ENCODE measurements at regions not wholly inside any gene's neighbourhood (a gene's known extent, or its start where the extent isn't known, plus 50 kb on each side); places are given as distances from the start of the nearest gene placed in this dataset.
A peak's percentile ranks its signal among the peaks of the same experiment; 100 is the strongest.

DNA sequence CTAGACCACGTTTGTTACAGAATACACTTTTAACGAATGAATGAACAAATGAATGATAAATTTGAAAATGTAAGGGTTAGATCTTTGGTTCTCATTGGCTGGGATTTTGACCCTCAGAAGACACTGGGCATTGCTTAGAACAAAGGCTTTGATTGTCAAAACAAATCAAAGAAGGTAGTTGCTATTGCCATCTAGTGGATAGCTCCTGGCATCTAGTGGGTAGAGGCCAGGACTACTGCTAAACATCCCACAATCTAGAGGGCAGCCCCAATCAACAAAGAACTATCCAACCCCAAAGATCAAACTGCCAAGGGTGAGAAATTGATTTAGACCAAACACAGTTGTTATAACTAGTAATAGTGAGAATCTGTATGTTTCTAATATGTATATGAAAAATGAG is 552.3 kb downstream of the KCNJ3 start:
- H3K9me3 Mint-ChIP-seq (ENCODE audit: unreplicated experiment), result no peaks in the 10 kb centered on the region
- H3K36me3 Mint-ChIP-seq (ENCODE audit: low read depth, unreplicated experiment), result no peaks in the 10 kb centered on the region
- no peak for TF ChIP-seq CTCF (IDR thresholded peaks at IDR 0.05; ENCODE audit: unreplicated experiment)
- no peak for DNase-seq (ENCODE audit: low spot score)
- no peaks in the 10 kb centered on the region for H3K4me1 Mint-ChIP-seq (ENCODE audit: unreplicated experiment)
- H3K27ac Mint-ChIP-seq (ENCODE audit: unreplicated experiment), result no peak overlapping the region
- no peak overlapping the region for H3K4me3 Mint-ChIP-seq (ENCODE audit: unreplicated experiment)
- H3K27me3 Mint-ChIP-seq (ENCODE audit: unreplicated experiment), result no peaks in the 10 kb centered on the region

DNA sequence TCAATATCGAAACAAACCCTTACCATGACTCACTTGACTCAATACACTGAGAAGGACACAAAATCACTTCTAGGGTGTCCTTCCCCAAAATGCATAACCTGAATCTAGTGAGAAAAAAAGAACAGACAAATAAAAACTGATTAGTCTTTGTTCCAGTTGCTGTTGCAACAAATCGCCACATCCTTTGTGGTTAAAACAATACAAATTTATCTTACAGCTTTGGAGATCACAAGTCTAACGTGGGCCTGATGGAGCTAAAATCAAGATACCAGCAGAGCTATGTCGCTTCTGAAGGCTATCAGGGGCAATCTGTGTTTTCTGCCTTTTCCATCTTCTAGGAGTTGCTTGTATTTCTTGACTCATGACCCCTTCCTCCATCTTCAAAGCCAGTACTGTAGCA is 541.7 kb downstream of the KCNJ3 start:
- H3K36me3 Mint-ChIP-seq (ENCODE audit: low read depth, unreplicated experiment), result no peaks in the 10 kb centered on the region
- no peak overlapping the region for H3K27ac Mint-ChIP-seq (ENCODE audit: unreplicated experiment)
- no peak overlapping the region for H3K4me3 Mint-ChIP-seq (ENCODE audit: unreplicated experiment)
- no peaks in the 10 kb centered on the region for H3K9me3 Mint-ChIP-seq (ENCODE audit: unreplicated experiment)
- TF ChIP-seq CTCF (IDR thresholded peaks at IDR 0.05; ENCODE audit: unreplicated experiment), result no peak
- no peak for DNase-seq (ENCODE audit: low spot score)
- peaks cover 1% of the 10 kb centered on the region for H3K27me3 Mint-ChIP-seq (ENCODE audit: unreplicated experiment)
- H3K4me1 Mint-ChIP-seq (ENCODE audit: unreplicated experiment), result no peaks in the 10 kb centered on the region

GRCh38 chr2:155235710-155236109 is 537.2 kb downstream of the KCNJ3 start:
- Mint-ChIP-seq H3K27me3 (ENCODE audit: unreplicated experiment) (no peaks in the 10 kb centered on the region), H3K36me3 (ENCODE audit: low read depth, unreplicated experiment) (no peaks in the 10 kb centered on the region), H3K9me3 (ENCODE audit: unreplicated experiment) (no peaks in the 10 kb centered on the region), H3K27ac (ENCODE audit: unreplicated experiment) (no peak overlapping the region), H3K4me3 (ENCODE audit: unreplicated experiment) (no peak overlapping the region), H3K4me1 (ENCODE audit: unreplicated experiment) (no peaks in the 10 kb centered on the region)
- TF ChIP-seq CTCF (IDR thresholded peaks at IDR 0.05; ENCODE audit: unreplicated experiment), result no peak
- DNase-seq (ENCODE audit: low spot score), result no peak

GRCh38 chr2:155223781-155224406 is 525.4 kb downstream of the KCNJ3 start:
- no peak overlapping the region for H3K27ac Mint-ChIP-seq (ENCODE audit: unreplicated experiment)
- no peak overlapping the region for H3K4me3 Mint-ChIP-seq (ENCODE audit: unreplicated experiment)
- no peaks in the 10 kb centered on the region for H3K27me3 Mint-ChIP-seq (ENCODE audit: unreplicated experiment)
- no peaks in the 10 kb centered on the region for H3K9me3 Mint-ChIP-seq (ENCODE audit: unreplicated experiment)
- peak; percentile 32 for TF ChIP-seq CTCF (IDR thresholded peaks at IDR 0.05; ENCODE audit: unreplicated experiment)
- no peaks in the 10 kb centered on the region for H3K4me1 Mint-ChIP-seq (ENCODE audit: unreplicated experiment)
- no peaks in the 10 kb centered on the region for H3K36me3 Mint-ChIP-seq (ENCODE audit: low read depth, unreplicated experiment)
- no peak for DNase-seq (ENCODE audit: low spot score)

DNA sequence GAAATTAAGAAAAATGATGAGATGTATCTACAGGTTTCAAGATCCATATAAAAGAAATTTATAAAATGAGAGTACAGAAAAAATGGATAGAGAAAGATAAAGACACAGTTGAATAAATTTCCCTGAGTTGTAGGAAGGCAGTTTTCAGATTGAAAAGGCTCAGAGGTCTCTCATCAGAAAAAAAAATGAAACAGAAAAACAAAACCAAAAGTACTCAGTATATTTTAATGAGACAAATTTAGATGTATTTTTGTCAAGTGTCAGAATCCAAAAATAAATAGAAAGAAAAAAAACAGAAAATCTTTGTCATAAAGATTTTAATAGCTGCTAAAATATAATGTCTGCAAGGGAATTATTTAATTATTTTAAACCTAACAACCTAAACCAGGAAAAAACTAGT is 520.5 kb downstream of the KCNJ3 start:
- TF ChIP-seq CTCF (IDR thresholded peaks at IDR 0.05; ENCODE audit: unreplicated experiment), result no peak
- no peak for DNase-seq (ENCODE audit: low spot score)
- Mint-ChIP-seq H3K27ac (ENCODE audit: unreplicated experiment) (no peak overlapping the region), H3K36me3 (ENCODE audit: low read depth, unreplicated experiment) (no peaks in the 10 kb centered on the region), H3K27me3 (ENCODE audit: unreplicated experiment) (no peaks in the 10 kb centered on the region), H3K4me1 (ENCODE audit: unreplicated experiment) (peaks cover 4% of the 10 kb centered on the region), H3K9me3 (ENCODE audit: unreplicated experiment) (no peaks in the 10 kb centered on the region), H3K4me3 (ENCODE audit: unreplicated experiment) (no peak overlapping the region)
